ENCODE measurements at regions not wholly inside any gene's neighbourhood (a gene's known extent, or its start where the extent isn't known, plus 50 kb on each side); places are given as distances from the start of the nearest gene placed in this dataset.

- no peak for TF ChIP-seq GTF2B (IDR thresholded peaks at IDR 0.05; ENCODE audit: extremely low read depth, insufficient read length)
These were observed 178.8 kb downstream of the ACKR3 start (continued) for GRCh38 chr2:236748385-236748784.

- Histone ChIP-seq H3K27ac (ENCODE audit: extremely low read depth, low read depth, low read length) (no peak overlapping the region), H3K27me3 (ENCODE audit: control insufficient read depth in 2 of 2, insufficient read depth in 2 of 2, low read length in 2 of 2) (peaks cover 0 to 16% of the 10 kb centered on the region in 2 experiments; a peak in 1 of 5 replicates), H3K4me2 (ENCODE audit: insufficient read depth, low read length) (no peak overlapping the region), H3K9ac (ENCODE audit: insufficient read depth in 1 of 2, low read depth in 2 of 2, low read length in 2 of 2) (no peak overlapping the region), H3K9me3 (replicated peaks; ENCODE audit: control insufficient read depth, insufficient read depth, low read depth, low read length) (no peaks in the 10 kb centered on the region), H3K9me1 (ENCODE audit: control insufficient read depth, insufficient read depth, low read length) (no peaks in the 10 kb centered on the region), H3K36me3 (ENCODE audit: control insufficient read depth, insufficient read depth, low read length) (no peaks in the 10 kb centered on the region), H3K4me3 (no peak overlapping the region), H3K79me2 (ENCODE audit: control insufficient read depth, insufficient read depth, low read length) (no peaks in the 10 kb centered on the region), H3K4me1 (replicated peaks in 1 of 2; ENCODE audit: control insufficient read depth in 2 of 2, insufficient read depth in 2 of 2, low read length in 2 of 2) (no peaks in the 10 kb centered on the region), H4K20me1 (replicated peaks; ENCODE audit: control insufficient read depth, insufficient read depth, low read length) (peaks cover 7% of the 10 kb centered on the region; the same call in 1 of the 2 replicates), H2AFZ (ENCODE audit: low read depth, low read length) (no peak overlapping the region)
- FAIRE-seq: no peak
- DNase-seq (ENCODE audit: extremely low read depth in 1 of 4, low spot score in 3 of 4): no peak
- in situ Hi-C loops (cut with MboI) (no loop called here), intact Hi-C loops (cut with micrococcal nuclease) (no loop called here)
- BruUV-seq (replicated peaks): no TSS peak
- POLR2A ChIA-PET: no interaction called here
- WGBS (ENCODE audit: insufficient coverage, low coverage, missing lambda C conversion rate): 0% methylated on average over 7 of the region's 7 CpGs
- no peak for ATAC-seq
- CTCF ChIA-PET (ENCODE audit: low intra/inter-chr PET ratio): no interaction called here
- TF ChIP-seq E2F1 (CRISPR knock-in tag; IDR thresholded peaks at IDR 0.05) (no peak), ELK3 (CRISPR knock-in tag; IDR thresholded peaks at IDR 0.05) (no peak), PTRF (tag; IDR thresholded peaks at IDR 0.05) (no peak), RREB1 (CRISPR knock-in tag; IDR thresholded peaks at IDR 0.05) (no peak), ZC3H11A (IDR thresholded peaks at IDR 0.05; ENCODE audit: low read depth, low read length) (no peak), ZNF696 (CRISPR knock-in tag; conservative IDR thresholded peaks at IDR 0.05) (no peak), PBX2 (CRISPR knock-in tag; IDR thresholded peaks at IDR 0.05; ENCODE audit: low read depth) (no peak), PBX2 (tag; conservative IDR thresholded peaks at IDR 0.05; ENCODE audit: low read depth) (no peak)
These were observed 179.2 kb downstream of the ACKR3 start for GRCh38 chr2:236748801-236749200.

Measured in K562 (cell line).